ENCODE measurements at regions not wholly inside any gene's neighbourhood (a gene's known extent, or its start where the extent isn't known, plus 50 kb on each side); places are given as distances from the start of the nearest gene placed in this dataset.
A peak's percentile ranks its signal among the peaks of the same experiment; 100 is the strongest.

- intact Hi-C loops (cut with micrococcal nuclease): no loop called here
- POLR2A ChIA-PET: no interaction called here
- CTCF ChIA-PET: no interaction called here
- H3K4me3 Mint-ChIP-seq: no peak overlapping the region
- no peaks in the 10 kb centered on the region for H3K4me1 Mint-ChIP-seq (ENCODE audit: low read depth)
- no peak for DNase-seq
- H3K27me3 Mint-ChIP-seq: peaks cover 2% of the 10 kb centered on the region
- H3K36me3 Mint-ChIP-seq: no peaks in the 10 kb centered on the region
- H3K27ac Mint-ChIP-seq: no peak overlapping the region
- H3K9me3 Mint-ChIP-seq: peaks cover 5% of the 10 kb centered on the region
Measured at GRCh38 chr5:102554082-102554481, 55.3 kb upstream of the SLCO6A1 start.

GRCh38 chr5:102554728-102555127 is 55.9 kb upstream of the SLCO6A1 start:
- no peaks in the 10 kb centered on the region for H3K4me1 Mint-ChIP-seq (ENCODE audit: low read depth)
- H3K27ac Mint-ChIP-seq: no peak overlapping the region
- intact Hi-C loops (cut with micrococcal nuclease): no loop called here
- POLR2A ChIA-PET: no interaction called here
- no peaks in the 10 kb centered on the region for H3K36me3 Mint-ChIP-seq
- H3K27me3 Mint-ChIP-seq: peaks cover 3% of the 10 kb centered on the region
- no peak for DNase-seq
- peaks cover 5% of the 10 kb centered on the region for H3K9me3 Mint-ChIP-seq
- CTCF ChIA-PET: no interaction called here
- H3K4me3 Mint-ChIP-seq: no peak overlapping the region

- H3K9me3 Mint-ChIP-seq: peaks cover 2% of the 10 kb centered on the region
- POLR2A ChIA-PET: no interaction called here
- CTCF ChIA-PET: interaction anchor here (0.7 to 1.3 kb wide), 6 partner anchors 11 to 1132 kb away, joined by 3 to 5 read pairs (median 4); no protein-coding TSS in a partner anchor
- H3K4me1 Mint-ChIP-seq (ENCODE audit: low read depth): no peaks in the 10 kb centered on the region
- no peak overlapping the region for H3K27ac Mint-ChIP-seq
- peaks cover 6% of the 10 kb centered on the region for H3K27me3 Mint-ChIP-seq
- no peaks in the 10 kb centered on the region for H3K36me3 Mint-ChIP-seq
- DNase-seq: peak; percentile 26
- intact Hi-C loops (cut with micrococcal nuclease): no loop called here
- H3K4me3 Mint-ChIP-seq: no peak overlapping the region
Measured at GRCh38 chr5:102561894-102562760, 63.3 kb upstream of the SLCO6A1 start.

GRCh38 chr5:102570747-102571146 is 71.9 kb upstream of the SLCO6A1 start:
- Mint-ChIP-seq H3K9me3 (no peaks in the 10 kb centered on the region), H3K4me1 (ENCODE audit: low read depth) (no peaks in the 10 kb centered on the region), H3K4me3 (no peak overlapping the region), H3K27me3 (peaks cover 5% of the 10 kb centered on the region), H3K36me3 (no peaks in the 10 kb centered on the region), H3K27ac (no peak overlapping the region)
- intact Hi-C loops (cut with micrococcal nuclease): no loop called here
- POLR2A ChIA-PET: no interaction called here
- DNase-seq: no peak
- CTCF ChIA-PET: no interaction called here

GRCh38 chr5:102578362-102578761 is 79.6 kb upstream of the SLCO6A1 start:
- H3K4me1 Mint-ChIP-seq (ENCODE audit: low read depth): no peaks in the 10 kb centered on the region
- DNase-seq: no peak
- no peak overlapping the region for H3K27ac Mint-ChIP-seq
- no peaks in the 10 kb centered on the region for H3K9me3 Mint-ChIP-seq
- H3K4me3 Mint-ChIP-seq: no peak overlapping the region
- peaks cover 7% of the 10 kb centered on the region for H3K27me3 Mint-ChIP-seq
- intact Hi-C loops (cut with micrococcal nuclease): no loop called here
- POLR2A ChIA-PET: no interaction called here
- no peaks in the 10 kb centered on the region for H3K36me3 Mint-ChIP-seq
- CTCF ChIA-PET: no interaction called here

GRCh38 chr5:102579379-102579778 is 80.6 kb upstream of the SLCO6A1 start:
- Mint-ChIP-seq H3K27me3 (peaks cover 7% of the 10 kb centered on the region), H3K27ac (no peak overlapping the region), H3K9me3 (no peaks in the 10 kb centered on the region), H3K4me1 (ENCODE audit: low read depth) (peaks cover 1% of the 10 kb centered on the region), H3K4me3 (no peak overlapping the region), H3K36me3 (no peaks in the 10 kb centered on the region)
- CTCF ChIA-PET: no interaction called here
- POLR2A ChIA-PET: no interaction called here
- intact Hi-C loops (cut with micrococcal nuclease): no loop called here
- no peak for DNase-seq

- Mint-ChIP-seq H3K4me3 (no peak overlapping the region), H3K27me3 (peaks cover 7% of the 10 kb centered on the region), H3K27ac (no peak overlapping the region), H3K36me3 (no peaks in the 10 kb centered on the region), H3K9me3 (no peaks in the 10 kb centered on the region), H3K4me1 (ENCODE audit: low read depth) (peaks cover 1% of the 10 kb centered on the region)
- intact Hi-C loops (cut with micrococcal nuclease): loop anchor here (10.0 kb wide), 1 partner anchor 94 kb away; no protein-coding TSS in a partner anchor
- DNase-seq: no peak
- CTCF ChIA-PET: interaction anchor here (1.7 kb wide), 1 partner anchor 559 kb away, joined by 6 read pairs; no protein-coding TSS in a partner anchor
- POLR2A ChIA-PET: no interaction called here
Measured at GRCh38 chr5:102581011-102581410, 82.2 kb upstream of the SLCO6A1 start.

GRCh38 chr5:102582696-102583095 is 83.9 kb upstream of the SLCO6A1 start:
- POLR2A ChIA-PET: no interaction called here
- DNase-seq: no peak
- no peak overlapping the region for H3K4me3 Mint-ChIP-seq
- no peak overlapping the region for H3K27ac Mint-ChIP-seq
- CTCF ChIA-PET: interaction anchor here (0.6 kb wide), 1 partner anchor 354 kb away, joined by 3 read pairs; no protein-coding TSS in a partner anchor
- H3K9me3 Mint-ChIP-seq: no peaks in the 10 kb centered on the region
- H3K36me3 Mint-ChIP-seq: no peaks in the 10 kb centered on the region
- H3K27me3 Mint-ChIP-seq: peaks cover 7% of the 10 kb centered on the region
- intact Hi-C loops (cut with micrococcal nuclease): loop anchor here (1.0 to 10.0 kb wide), 5 partner anchors 92 to 642 kb away; no protein-coding TSS in a partner anchor
- peaks cover 1% of the 10 kb centered on the region for H3K4me1 Mint-ChIP-seq (ENCODE audit: low read depth)

GRCh38 chr5:102583276-102584124 is 84.7 kb upstream of the SLCO6A1 start:
- Mint-ChIP-seq H3K4me1 (ENCODE audit: low read depth) (peaks cover 1% of the 10 kb centered on the region), H3K4me3 (no peak overlapping the region), H3K27me3 (peaks cover 8% of the 10 kb centered on the region), H3K27ac (no peak overlapping the region), H3K36me3 (no peaks in the 10 kb centered on the region), H3K9me3 (no peaks in the 10 kb centered on the region)
- intact Hi-C loops (cut with micrococcal nuclease): loop anchor here (1.0 to 10.0 kb wide), 5 partner anchors 91 to 641 kb away; no protein-coding TSS in a partner anchor
- CTCF ChIA-PET: interaction anchor here (1.1 to 2.4 kb wide), 4 partner anchors 98 to 641 kb away, joined by 3 to 11 read pairs (median 3); no protein-coding TSS in a partner anchor
- DNase-seq: no peak
- POLR2A ChIA-PET: no interaction called here

GRCh38 chr5:102589661-102590060 is 90.9 kb upstream of the SLCO6A1 start:
- Mint-ChIP-seq H3K36me3 (no peaks in the 10 kb centered on the region), H3K4me3 (no peak overlapping the region), H3K4me1 (ENCODE audit: low read depth) (no peaks in the 10 kb centered on the region), H3K27me3 (peaks cover 3% of the 10 kb centered on the region), H3K9me3 (peaks cover 3% of the 10 kb centered on the region), H3K27ac (no peak overlapping the region)
- POLR2A ChIA-PET: no interaction called here
- CTCF ChIA-PET: no interaction called here
- no peak for DNase-seq
- intact Hi-C loops (cut with micrococcal nuclease): loop anchor here (10.0 kb wide), 1 partner anchor 85 kb away; no protein-coding TSS in a partner anchor

GRCh38 chr5:102590467-102590866 is 91.7 kb upstream of the SLCO6A1 start:
- no peak overlapping the region for H3K27ac Mint-ChIP-seq
- intact Hi-C loops (cut with micrococcal nuclease): no loop called here
- no peak overlapping the region for H3K4me3 Mint-ChIP-seq
- no peak for DNase-seq
- ChIA-PET CTCF (interaction anchor here (1.0 kb wide), 1 partner anchor 549 kb away, joined by 3 read pairs; no protein-coding TSS in a partner anchor), POLR2A (no interaction called here)
- H3K36me3 Mint-ChIP-seq: no peaks in the 10 kb centered on the region
- H3K27me3 Mint-ChIP-seq: peaks cover 3% of the 10 kb centered on the region
- H3K4me1 Mint-ChIP-seq (ENCODE audit: low read depth): no peaks in the 10 kb centered on the region
- peaks cover 3% of the 10 kb centered on the region for H3K9me3 Mint-ChIP-seq

GRCh38 chr5:102591650-102592049 is 92.8 kb upstream of the SLCO6A1 start:
- Mint-ChIP-seq H3K4me3 (no peak overlapping the region), H3K4me1 (ENCODE audit: low read depth) (peaks cover 5% of the 10 kb centered on the region), H3K9me3 (peaks cover 3% of the 10 kb centered on the region), H3K27ac (no peak overlapping the region), H3K27me3 (peaks cover 3% of the 10 kb centered on the region), H3K36me3 (no peaks in the 10 kb centered on the region)
- POLR2A ChIA-PET: no interaction called here
- CTCF ChIA-PET: interaction anchor here (1.0 to 1.2 kb wide), 2 partner anchors 90 to 548 kb away, joined by 3 read pairs; no protein-coding TSS in a partner anchor
- intact Hi-C loops (cut with micrococcal nuclease): no loop called here
- peak; percentile 18 for DNase-seq
